HL-60 (cell line): ENCODE measurements at regions not wholly inside any gene's neighbourhood (a gene's known extent, or its start where the extent isn't known, plus 50 kb on each side); places are given as distances from the start of the nearest gene placed in this dataset.

Experiments used
- DNase-seq, 2 experiments: peaks; one replicate each; pipeline ENCODE4 v3.0.0-alpha.2; 2010 to 2020; ENCODE audit warnings: low read depth in 1 of 2, low spot score in 1 of 2
- H3K27ac ChIP-seq: fragments of 250-450 bp; sonication (Bioruptor Pico); replicated peaks from 2 replicates; pipeline ENCODE4 v1.5.1; 2020; ENCODE audit warnings: mild to moderate bottlenecking, moderate library complexity
- H3K27me3 ChIP-seq: fragments of 250-450 bp; sonication (Bioruptor Pico); 2 replicates; pipeline ENCODE4 v1.5.1; 2021; ENCODE audit warnings: mild to moderate bottlenecking, moderate library complexity; ENCODE audit not compliant: insufficient read depth, poor library complexity, severe bottlenecking
- H3K4me3 ChIP-seq: replicated peaks from 2 replicates; pipeline ENCODE4 v1.5.1; 2011; ENCODE audit warnings: mild to moderate bottlenecking, control low read depth, low read length; ENCODE audit not compliant: insufficient read depth
- CTCF ChIP-seq: IDR thresholded peaks from one replicate; pipeline ENCODE4 v1.5.1; 2011; ENCODE audit warnings: low read length, control low read depth, inconsistent platforms; ENCODE audit not compliant: insufficient read depth
- GABPA ChIP-seq: IDR thresholded peaks from 2 replicates; pipeline ENCODE4 v1.6.1; 2012; ENCODE audit warnings: low read depth
- POLR2AphosphoS5 ChIP-seq: IDR thresholded peaks from 2 replicates; pipeline ENCODE4 v1.6.1; 2012; ENCODE audit warnings: low read depth
- SPI1 ChIP-seq: IDR thresholded peaks from 2 replicates; pipeline ENCODE4 v1.6.1; 2012; ENCODE audit warnings: low read depth, mild to moderate bottlenecking, borderline replicate concordance
- TF ChIP-seq, protein P1 (sequence below): IDR thresholded peaks from 2 replicates; pipeline ENCODE4 v1.6.1; 2012; ENCODE audit warnings: low read depth; ENCODE audit not compliant: insufficient replicate concordance

GRCh38 chr11:98007072-98007471 is 1013.7 kb upstream of the CNTN5 start:
- no peak for DNase-seq
- TF ChIP-seq, protein P1, sequence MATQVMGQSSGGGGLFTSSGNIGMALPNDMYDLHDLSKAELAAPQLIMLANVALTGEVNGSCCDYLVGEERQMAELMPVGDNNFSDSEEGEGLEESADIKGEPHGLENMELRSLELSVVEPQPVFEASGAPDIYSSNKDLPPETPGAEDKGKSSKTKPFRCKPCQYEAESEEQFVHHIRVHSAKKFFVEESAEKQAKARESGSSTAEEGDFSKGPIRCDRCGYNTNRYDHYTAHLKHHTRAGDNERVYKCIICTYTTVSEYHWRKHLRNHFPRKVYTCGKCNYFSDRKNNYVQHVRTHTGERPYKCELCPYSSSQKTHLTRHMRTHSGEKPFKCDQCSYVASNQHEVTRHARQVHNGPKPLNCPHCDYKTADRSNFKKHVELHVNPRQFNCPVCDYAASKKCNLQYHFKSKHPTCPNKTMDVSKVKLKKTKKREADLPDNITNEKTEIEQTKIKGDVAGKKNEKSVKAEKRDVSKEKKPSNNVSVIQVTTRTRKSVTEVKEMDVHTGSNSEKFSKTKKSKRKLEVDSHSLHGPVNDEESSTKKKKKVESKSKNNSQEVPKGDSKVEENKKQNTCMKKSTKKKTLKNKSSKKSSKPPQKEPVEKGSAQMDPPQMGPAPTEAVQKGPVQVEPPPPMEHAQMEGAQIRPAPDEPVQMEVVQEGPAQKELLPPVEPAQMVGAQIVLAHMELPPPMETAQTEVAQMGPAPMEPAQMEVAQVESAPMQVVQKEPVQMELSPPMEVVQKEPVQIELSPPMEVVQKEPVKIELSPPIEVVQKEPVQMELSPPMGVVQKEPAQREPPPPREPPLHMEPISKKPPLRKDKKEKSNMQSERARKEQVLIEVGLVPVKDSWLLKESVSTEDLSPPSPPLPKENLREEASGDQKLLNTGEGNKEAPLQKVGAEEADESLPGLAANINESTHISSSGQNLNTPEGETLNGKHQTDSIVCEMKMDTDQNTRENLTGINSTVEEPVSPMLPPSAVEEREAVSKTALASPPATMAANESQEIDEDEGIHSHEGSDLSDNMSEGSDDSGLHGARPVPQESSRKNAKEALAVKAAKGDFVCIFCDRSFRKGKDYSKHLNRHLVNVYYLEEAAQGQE = no peak
- TF ChIP-seq POLR2AphosphoS5 (no peak), SPI1 (no peak), GABPA (no peak), CTCF (no peak)
- no peaks in the 10 kb centered on the region for H3K27me3 ChIP-seq
- H3K4me3 ChIP-seq = no peak overlapping the region
- H3K27ac ChIP-seq = no peak overlapping the region

GRCh38 chr11:98027652-98028051 is 993.1 kb upstream of the CNTN5 start:
- TF ChIP-seq SPI1 = no peak
- TF ChIP-seq, protein P1 = no peak
- TF ChIP-seq POLR2AphosphoS5 = no peak
- no peak for TF ChIP-seq CTCF
- no peak for TF ChIP-seq GABPA
- H3K27me3 ChIP-seq = no peaks in the 10 kb centered on the region
- H3K27ac ChIP-seq = no peak overlapping the region
- H3K4me3 ChIP-seq = no peak overlapping the region
- DNase-seq = no peak

DNA sequence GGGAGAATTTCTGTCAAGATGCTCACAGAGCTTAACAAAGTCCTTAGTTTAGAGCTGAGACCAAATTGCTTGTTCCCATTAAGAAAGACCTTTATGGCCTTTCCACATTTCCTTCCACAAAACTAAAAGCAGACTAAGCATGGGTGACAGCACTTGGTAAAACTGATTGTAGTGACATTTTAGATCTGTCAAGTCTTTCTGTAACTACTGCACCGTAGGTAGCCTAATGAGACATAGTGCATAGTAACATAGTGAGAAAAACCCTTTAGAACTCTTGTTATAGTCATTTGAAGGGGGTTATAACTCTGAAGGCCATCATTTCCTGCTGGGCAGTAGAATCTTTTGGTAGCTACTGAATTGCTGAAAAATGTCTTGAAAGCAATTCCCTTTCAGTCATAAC is 990.9 kb upstream of the CNTN5 start:
- H3K27me3 ChIP-seq = no peaks in the 10 kb centered on the region
- TF ChIP-seq, protein P1 = no peak
- TF ChIP-seq POLR2AphosphoS5 = no peak
- TF ChIP-seq GABPA = no peak
- no peak for TF ChIP-seq SPI1
- TF ChIP-seq CTCF = no peak
- DNase-seq = no peak
- H3K27ac ChIP-seq = no peak overlapping the region
- H3K4me3 ChIP-seq = no peak overlapping the region
